Aorta (tissue), 5 donors: ENCODE measurements at regions not wholly inside any gene's neighbourhood (a gene's known extent, or its start where the extent isn't known, plus 50 kb on each side); places are given as distances from the start of the nearest gene placed in this dataset.
A peak's percentile ranks its signal among the peaks of the same experiment; 100 is the strongest.

ENCODE experiments used
- ATAC-seq: fragments of 200-7000 bp; cut with Tn5 transposase; one replicate; pipeline ENCODE4 v1.9.1; 2022; ENCODE audit warnings: moderate library complexity; ENCODE audit not compliant: low FRiP score
- DNase-seq, 2 donors: peaks; one replicate each; pipeline ENCODE4 v3.0.0-alpha.2; 2020
- H3K27ac ChIP-seq, 2 donors: one replicate each; pipeline ENCODE4 v1.5.1; 2013; ENCODE audit warnings: low read length in 2 of 2, mild to moderate bottlenecking in 2 of 2, moderate library complexity in 2 of 2, control low read depth in 1 of 2, inconsistent platforms in 1 of 2, low read depth in 1 of 2
- H3K27me3 ChIP-seq, 2 donors: one replicate each; pipeline ENCODE4 v1.6.1; 2013; ENCODE audit warnings: control low read depth in 1 of 2, low read length in 1 of 2, mild to moderate bottlenecking in 1 of 2, moderate library complexity in 1 of 2; ENCODE audit not compliant: insufficient read depth in 2 of 2, control insufficient read depth in 1 of 2
- H3K36me3 ChIP-seq, 2 donors: one replicate each; pipeline ENCODE4 v1.6.1; 2013; ENCODE audit warnings: control low read depth in 1 of 2, low read length in 1 of 2, mild to moderate bottlenecking in 1 of 2; ENCODE audit not compliant: insufficient read depth in 2 of 2, control insufficient read depth in 1 of 2
- H3K4me1 ChIP-seq, 2 donors: one replicate each; pipeline ENCODE4 v1.6.1; 2013; ENCODE audit warnings: low read length in 2 of 2, control low read depth in 1 of 2, mild to moderate bottlenecking in 1 of 2, moderate library complexity in 1 of 2; ENCODE audit not compliant: insufficient read depth in 2 of 2, control insufficient read depth in 1 of 2
- H3K4me3 ChIP-seq, 2 donors: one replicate each; pipeline ENCODE4 v1.5.1; 2013; ENCODE audit warnings: low read length in 2 of 2, control low read depth in 1 of 2, mild to moderate bottlenecking in 1 of 2
- H3K9me3 ChIP-seq: one replicate; pipeline ENCODE4 v1.6.1; 2013; ENCODE audit warnings: mild to moderate bottlenecking, low read length; ENCODE audit not compliant: control insufficient read depth
- WGBS, 2 donors: extraction: QIAGEN DNeasy Blood & Tissue Kit; methylation state at CpG; one replicate each; pipeline ENCODE4 v1.1.7; 2013; 5-methylcytosine and 5-hydroxymethylcytosine counted together
- intact Hi-C, 2 donors: fragments of 100-400 bp; cut with DNase I; formaldehyde crosslinking; loops; one replicate each; pipeline versions ENCODE4 v1.14.2 to v1.15.0; 2022
- donor health status: healthy with polysubstance abuse.
- donor health status: Bipolar disorder and iron deficiency.
- donor health status: DM: no; HTN: no; CAD: no.
- donor health status: DM: no; HTN: no; CAD: no.
- donor health status: DM: yes; HTN: yes; CAD: no.

- Histone ChIP-seq H3K4me1 (no peaks in the 10 kb centered on the region), H3K27me3 (no peaks in the 10 kb centered on the region), H3K9me3 (no peaks in the 10 kb centered on the region), H3K4me3 (no peak overlapping the region), H3K36me3 (no peaks in the 10 kb centered on the region), H3K27ac (no peak overlapping the region)
- intact Hi-C loops, result no loop called here
- no peak for DNase-seq
- WGBS, 2 donors, result 93% methylated on average over 4 of the region's 4 CpGs
- ATAC-seq, result no peak
Measured at GRCh38 chr3:73273341-73273740, 211.9 kb downstream of the EBLN2 start.

GRCh38 chr3:73280746-73281145 is 219.3 kb downstream of the EBLN2 start:
- WGBS, 2 donors, result 78 to 79% methylated on average over 6 of the region's 6 CpGs
- no peak overlapping the region for H3K4me3 ChIP-seq

GRCh38 chr3:73284472-73284871 is 223.0 kb downstream of the EBLN2 start:
- no peaks in the 10 kb centered on the region for H3K36me3 ChIP-seq
- no peaks in the 10 kb centered on the region for H3K27me3 ChIP-seq
- H3K9me3 ChIP-seq, result no peaks in the 10 kb centered on the region
- no peaks in the 10 kb centered on the region for H3K4me1 ChIP-seq
- ATAC-seq (no peak), DNase-seq (no peak)
- WGBS, 2 donors, result 93% methylated on average over 9 of the region's 9 CpGs
- intact Hi-C loops, result no loop called here
- H3K27ac ChIP-seq, result no peak overlapping the region
- no peak overlapping the region for H3K4me3 ChIP-seq

More at GRCh38 chr3:73280746-73281145, 219.3 kb downstream of the EBLN2 start:
- Histone ChIP-seq H3K36me3 (no peaks in the 10 kb centered on the region), H3K27me3 (no peaks in the 10 kb centered on the region), H3K27ac (no peak overlapping the region), H3K4me1 (no peaks in the 10 kb centered on the region), H3K9me3 (no peaks in the 10 kb centered on the region)
- DNase-seq (no peak), ATAC-seq (no peak)
- intact Hi-C loops, result no loop called here

- Histone ChIP-seq H3K9me3 (no peaks in the 10 kb centered on the region), H3K4me1 (no peaks in the 10 kb centered on the region), H3K27me3 (peaks cover 0 to 2% of the 10 kb centered on the region in 2 donors), H3K27ac (no peak overlapping the region), H3K36me3 (no peaks in the 10 kb centered on the region), H3K4me3 (no peak overlapping the region)
- ATAC-seq, result no peak
- DNase-seq, result no peak
- 79 to 88% methylated on average over 7 of the region's 7 CpGs for WGBS, 2 donors
- intact Hi-C loops, result no loop called here
Measured at GRCh38 chr3:73291541-73291940, 230.1 kb downstream of the EBLN2 start.

GRCh38 chr3:73292220-73292619 is 230.8 kb downstream of the EBLN2 start:
- H3K27me3 ChIP-seq, result peaks cover 0 to 2% of the 10 kb centered on the region in 2 donors
- H3K4me3 ChIP-seq, result no peak overlapping the region
- no peaks in the 10 kb centered on the region for H3K36me3 ChIP-seq
- H3K27ac ChIP-seq, result no peak overlapping the region
- no peak for DNase-seq
- 41 to 43% methylated on average over 4 of the region's 4 CpGs for WGBS, 2 donors
- H3K4me1 ChIP-seq, result no peaks in the 10 kb centered on the region
- H3K9me3 ChIP-seq, result no peaks in the 10 kb centered on the region
- intact Hi-C loops, result no loop called here
- ATAC-seq, result no peak

GRCh38 chr3:73294537-73294936 is 233.1 kb downstream of the EBLN2 start:
- Histone ChIP-seq H3K36me3 (no peaks in the 10 kb centered on the region), H3K4me3 (no peak overlapping the region), H3K27me3 (peaks cover 0 to 2% of the 10 kb centered on the region in 2 donors), H3K4me1 (no peaks in the 10 kb centered on the region), H3K9me3 (no peaks in the 10 kb centered on the region), H3K27ac (no peak overlapping the region)
- intact Hi-C loops, result no loop called here
- DNase-seq, result no peak
- WGBS, 2 donors, result 76 to 81% methylated on average over 8 of the region's 8 CpGs
- no peak for ATAC-seq

- peak; percentile 47 for ATAC-seq
- Histone ChIP-seq H3K27ac (no peak overlapping the region), H3K27me3 (no peaks in the 10 kb centered on the region), H3K4me1 (no peaks in the 10 kb centered on the region), H3K4me3 (no peak overlapping the region), H3K9me3 (no peaks in the 10 kb centered on the region), H3K36me3 (no peaks in the 10 kb centered on the region)
- intact Hi-C loops, result no loop called here
- 74 to 77% methylated on average over 9 of the region's 9 CpGs for WGBS, 2 donors
- DNase-seq, result no peak
Measured at GRCh38 chr3:73295876-73296635, 234.6 kb downstream of the EBLN2 start.

GRCh38 chr3:73296859-73297258 is 235.4 kb downstream of the EBLN2 start:
- ATAC-seq (peak; percentile 45), DNase-seq (no peak)
- H3K9me3 ChIP-seq, result no peaks in the 10 kb centered on the region
- H3K36me3 ChIP-seq, result no peaks in the 10 kb centered on the region
- no peaks in the 10 kb centered on the region for H3K4me1 ChIP-seq
- no peaks in the 10 kb centered on the region for H3K27me3 ChIP-seq
- H3K27ac ChIP-seq, result no peak overlapping the region
- intact Hi-C loops, result no loop called here
- 96% methylated on average over 5 of the region's 5 CpGs for WGBS, 2 donors
- H3K4me3 ChIP-seq, result no peak overlapping the region
